CD14-positive monocyte (primary cell): ENCODE measurements at regions not wholly inside any gene's neighbourhood (a gene's known extent, or its start where the extent isn't known, plus 50 kb on each side); places are given as distances from the start of the nearest gene placed in this dataset.
"Not testable (repeated sequence)": the region's sequence is repeated elsewhere in the genome, so short reads cannot be mapped to it uniquely, and the experiment has no call there.

Experiments
- DNase-seq, 3 donors: peaks; one replicate each; pipeline ENCODE4 v3.0.0-alpha.2; 2011 to 2022
- H2AFZ ChIP-seq: 2 replicates; pipeline ENCODE4 v1.6.0; 2012; ENCODE audit warnings: mild to moderate bottlenecking, low read depth, low read length, inconsistent platforms; ENCODE audit not compliant: insufficient read depth, poor library complexity, severe bottlenecking
- H3K27ac ChIP-seq, 2 donors: 1 replicate in 1 of 2; 2 replicates in 1 of 2; pipeline ENCODE4 v1.5.1; 2012 to 2013; ENCODE audit warnings: low read length in 2 of 2, control low read depth in 1 of 2, inconsistent platforms in 1 of 2, low read depth in 1 of 2, mild to moderate bottlenecking in 1 of 2
- H3K27me3 ChIP-seq, 2 donors: one replicate each; pipeline versions ENCODE4 v1.6.0 to v1.6.1; 2011 to 2013; ENCODE audit warnings: low read length in 2 of 2; ENCODE audit not compliant: control insufficient read depth in 2 of 2, insufficient read depth in 2 of 2
- H3K36me3 ChIP-seq, 2 donors: replicated peaks in 1 of 2; 1 replicate in 1 of 2; 2 replicates in 1 of 2; pipeline versions ENCODE4 v1.5.1 to v1.6.1; 2012 to 2013; ENCODE audit warnings: low read length in 2 of 2, control low read depth in 1 of 2, inconsistent platforms in 1 of 2, mild to moderate bottlenecking in 1 of 2; ENCODE audit not compliant: insufficient read depth in 2 of 2, control insufficient read depth in 1 of 2
- H3K4me1 ChIP-seq, 2 donors: 1 replicate in 1 of 2; 2 replicates in 1 of 2; pipeline versions ENCODE4 v1.5.1 to v1.6.1; 2012 to 2013; ENCODE audit warnings: low read length in 2 of 2, control low read depth in 1 of 2, inconsistent platforms in 1 of 2, mild to moderate bottlenecking in 1 of 2, moderate library complexity in 1 of 2; ENCODE audit not compliant: insufficient read depth in 2 of 2, control insufficient read depth in 1 of 2
- H3K4me2 ChIP-seq: replicated peaks from 2 replicates; pipeline ENCODE3; 2012; ENCODE audit warnings: low read length, moderate library complexity, mild to moderate bottlenecking; ENCODE audit not compliant: poor library complexity, severe bottlenecking; ENCODE audit errors: extremely low read depth
- H3K4me3 ChIP-seq, 3 experiments: fragments of 200-600 bp in 1 of 3; sonication (generic) in 1 of 3; replicated peaks in 1 of 3; 1 replicate in 2 of 3; 2 replicates in 1 of 3; pipeline ENCODE4 v1.5.1; 2011 to 2013; ENCODE audit warnings: low read length in 3 of 3, mild to moderate bottlenecking in 3 of 3, control low read depth in 2 of 3, low read depth in 2 of 3, inconsistent platforms in 1 of 3, moderate library complexity in 1 of 3
- H3K79me2 ChIP-seq: 2 replicates; pipeline ENCODE4 v1.6.0; 2012; ENCODE audit warnings: mild to moderate bottlenecking, control low read depth, inconsistent platforms, low read length, moderate library complexity; ENCODE audit not compliant: insufficient read depth
- H3K9ac ChIP-seq: 2 replicates; pipeline ENCODE4 v1.6.0; 2017; ENCODE audit warnings: low read length, mild to moderate bottlenecking; ENCODE audit not compliant: insufficient read depth, poor library complexity, severe bottlenecking
- H3K9me3 ChIP-seq, 2 donors: replicated peaks in 1 of 2; 1 replicate in 1 of 2; 2 replicates in 1 of 2; pipeline versions ENCODE4 v1.5.1 to v1.6.1; 2012 to 2013; ENCODE audit warnings: low read length in 2 of 2, control low read depth in 1 of 2; ENCODE audit not compliant: control insufficient read depth in 1 of 2, insufficient read depth in 1 of 2
- H4K20me1 ChIP-seq: 2 replicates; pipeline ENCODE4 v1.6.0; 2012; ENCODE audit warnings: mild to moderate bottlenecking, low read length, control low read depth, moderate library complexity; ENCODE audit not compliant: insufficient read depth
- H3K27ac Mint-ChIP-seq, 7 donors: one replicate each; pipeline ENCODE4 v1.8.0; 2020; ENCODE audit warnings: mild to moderate bottlenecking in 7 of 7, mixed read lengths in 7 of 7, moderate library complexity in 6 of 7, inconsistent platforms in 2 of 7
- H3K27me3 Mint-ChIP-seq, 3 donors: one replicate each; pipeline ENCODE4 v1.8.0; 2021 to 2022; ENCODE audit warnings: low read depth in 3 of 3, mild to moderate bottlenecking in 3 of 3, mixed read lengths in 3 of 3, moderate library complexity in 3 of 3, inconsistent platforms in 1 of 3
- H3K36me3 Mint-ChIP-seq, 2 donors: one replicate each; pipeline ENCODE4 v1.8.0; 2020; ENCODE audit warnings: mixed read lengths in 2 of 2, inconsistent platforms in 1 of 2, mild to moderate bottlenecking in 1 of 2
- H3K4me1 Mint-ChIP-seq: one replicate; pipeline ENCODE4 v1.8.0; 2020; ENCODE audit warnings: mild to moderate bottlenecking, mixed read lengths
- H3K4me3 Mint-ChIP-seq, 2 donors: one replicate each; pipeline ENCODE4 v1.8.0; 2020; ENCODE audit warnings: mild to moderate bottlenecking in 2 of 2, mixed read lengths in 2 of 2, moderate library complexity in 1 of 2
- H3K9me3 Mint-ChIP-seq, 7 donors: one replicate each; pipeline ENCODE4 v1.8.0; 2020 to 2022; ENCODE audit warnings: mixed read lengths in 7 of 7, mild to moderate bottlenecking in 6 of 7, moderate library complexity in 6 of 7, inconsistent platforms in 2 of 7
- WGBS: methylation state at CpG from one replicate; pipeline ENCODE4 v1.1.5; 2013; ENCODE audit warnings: missing lambda C conversion rate; ENCODE audit not compliant: insufficient coverage; 5-methylcytosine and 5-hydroxymethylcytosine counted together
- intact Hi-C, 2 donors: fragments of 100-400 bp; cut with micrococcal nuclease; formaldehyde crosslinking; loops; one replicate each; pipeline versions ENCODE4 v1.15.0 to v1.15.1; 2023
- TF ChIP-seq, protein P1 (sequence below): fragments of 200-600 bp; IDR thresholded peaks from one replicate; pipeline ENCODE4 v1.8.0; 2022; ENCODE audit warnings: antibody characterized with exemption, mild to moderate bottlenecking

DNA sequence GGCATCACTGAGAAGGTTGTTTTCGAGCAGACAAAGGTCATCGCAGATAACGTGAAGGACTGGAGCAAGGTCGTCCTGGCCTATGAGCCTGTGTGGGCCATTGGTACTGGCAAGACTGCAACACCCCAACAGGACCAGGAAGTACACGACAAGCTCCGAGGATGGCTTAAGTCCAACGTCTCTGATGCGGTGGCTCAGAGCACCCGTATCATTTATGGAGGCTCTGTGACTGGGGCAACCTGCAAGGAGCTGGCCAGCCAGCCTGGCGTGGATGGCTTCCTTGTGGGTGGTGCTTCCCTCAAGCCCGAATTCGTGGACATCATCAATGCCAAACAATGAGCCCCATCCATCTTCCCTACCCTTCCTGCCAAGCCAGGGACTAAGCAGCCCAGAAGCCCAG is 167.1 kb upstream of the ST6GALNAC5 start:
- DNase-seq, H3K79me2 ChIP-seq, H3K4me2 ChIP-seq, H3K27me3 ChIP-seq, H3K36me3 ChIP-seq, H3K4me1 Mint-ChIP-seq, H3K27ac ChIP-seq, H3K9me3 ChIP-seq, H2AFZ ChIP-seq, intact Hi-C loops, H3K27ac Mint-ChIP-seq, H3K36me3 Mint-ChIP-seq, H3K9ac ChIP-seq, H3K4me3 Mint-ChIP-seq, H3K4me1 ChIP-seq, H3K4me3 ChIP-seq, H4K20me1 ChIP-seq, H3K27me3 Mint-ChIP-seq: not testable (repeated sequence)
- WGBS: 93% methylated on average over 8 of the region's 12 CpGs
- H3K9me3 Mint-ChIP-seq: peaks cover 4 to 20% (median 8%) of the 10 kb centered on the region in 7 donors

DNA sequence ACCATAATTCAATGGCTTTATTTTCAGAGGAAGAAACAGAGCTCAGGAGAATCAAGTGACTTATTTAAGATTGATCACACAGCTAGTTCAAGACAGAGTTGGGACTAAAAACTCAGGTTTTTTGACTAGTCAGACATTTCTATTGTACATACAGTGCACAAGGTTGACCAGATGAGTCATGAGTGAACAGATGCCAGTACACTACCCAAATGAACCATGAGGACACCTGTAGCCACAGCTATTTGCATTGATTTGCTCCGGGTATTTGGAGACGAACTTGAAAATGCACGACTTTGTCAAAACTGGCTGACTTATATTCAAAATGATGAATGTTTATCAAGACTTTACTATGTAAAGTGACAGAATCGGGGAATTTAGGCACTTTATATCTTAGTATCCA is 161.7 kb upstream of the ST6GALNAC5 start:
- WGBS: 100% methylated on average over 1 of the region's 4 CpGs
- no peaks in the 10 kb centered on the region for H3K4me1 ChIP-seq
- TF ChIP-seq, protein P1, sequence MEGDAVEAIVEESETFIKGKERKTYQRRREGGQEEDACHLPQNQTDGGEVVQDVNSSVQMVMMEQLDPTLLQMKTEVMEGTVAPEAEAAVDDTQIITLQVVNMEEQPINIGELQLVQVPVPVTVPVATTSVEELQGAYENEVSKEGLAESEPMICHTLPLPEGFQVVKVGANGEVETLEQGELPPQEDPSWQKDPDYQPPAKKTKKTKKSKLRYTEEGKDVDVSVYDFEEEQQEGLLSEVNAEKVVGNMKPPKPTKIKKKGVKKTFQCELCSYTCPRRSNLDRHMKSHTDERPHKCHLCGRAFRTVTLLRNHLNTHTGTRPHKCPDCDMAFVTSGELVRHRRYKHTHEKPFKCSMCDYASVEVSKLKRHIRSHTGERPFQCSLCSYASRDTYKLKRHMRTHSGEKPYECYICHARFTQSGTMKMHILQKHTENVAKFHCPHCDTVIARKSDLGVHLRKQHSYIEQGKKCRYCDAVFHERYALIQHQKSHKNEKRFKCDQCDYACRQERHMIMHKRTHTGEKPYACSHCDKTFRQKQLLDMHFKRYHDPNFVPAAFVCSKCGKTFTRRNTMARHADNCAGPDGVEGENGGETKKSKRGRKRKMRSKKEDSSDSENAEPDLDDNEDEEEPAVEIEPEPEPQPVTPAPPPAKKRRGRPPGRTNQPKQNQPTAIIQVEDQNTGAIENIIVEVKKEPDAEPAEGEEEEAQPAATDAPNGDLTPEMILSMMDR: no peak
- Mint-ChIP-seq H3K4me3 (no peak overlapping the region), H3K9me3 (peaks cover 0 to 7% (median 2%) of the 10 kb centered on the region in 7 donors), H3K27me3 (peaks cover 0 to 3% (median 0%) of the 10 kb centered on the region in 3 donors), H3K4me1 (no peaks in the 10 kb centered on the region), H3K27ac (no peak overlapping the region), H3K36me3 (no peaks in the 10 kb centered on the region)
- intact Hi-C loops: no loop called here
- no peak overlapping the region for H2AFZ ChIP-seq
- H3K79me2 ChIP-seq: no peaks in the 10 kb centered on the region
- H3K9me3 ChIP-seq: no peaks in the 10 kb centered on the region
- no peak overlapping the region for H3K4me3 ChIP-seq
- no peaks in the 10 kb centered on the region for H3K36me3 ChIP-seq
- DNase-seq: no peak
- no peaks in the 10 kb centered on the region for H4K20me1 ChIP-seq
- H3K9ac ChIP-seq: no peak overlapping the region
- no peaks in the 10 kb centered on the region for H3K27me3 ChIP-seq
- no peak overlapping the region for H3K4me2 ChIP-seq
- H3K27ac ChIP-seq: no peak overlapping the region
